ENCODE measurements at regions not wholly inside any gene's neighbourhood (a gene's known extent, or its start where the extent isn't known, plus 50 kb on each side); places are given as distances from the start of the nearest gene placed in this dataset.
"Not testable (repeated sequence)": the region's sequence is repeated elsewhere in the genome, so short reads cannot be mapped to it uniquely, and the experiment has no call there.

DNA sequence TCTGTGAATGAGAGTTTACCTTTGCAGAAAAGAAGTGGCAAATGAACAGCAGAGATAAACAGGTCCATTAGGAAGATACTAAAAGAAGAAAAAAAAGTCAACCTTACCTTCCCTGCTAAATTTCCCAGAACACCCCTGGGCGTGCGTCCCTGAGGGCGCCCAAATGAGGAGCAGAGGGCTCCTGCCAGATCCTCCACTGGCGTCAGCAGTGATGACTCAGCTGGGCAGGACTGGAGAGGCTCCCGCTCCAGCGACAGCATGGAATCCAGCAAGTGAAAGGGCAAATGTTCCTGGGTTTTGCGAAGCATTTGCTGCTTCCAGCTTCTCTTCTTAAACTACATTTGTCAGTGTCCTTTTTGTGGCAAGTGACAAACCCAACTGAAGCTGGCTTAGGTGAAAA lies 314.4 kb downstream of the ADGRD1 start:
- TF ChIP-seq POLR2A (IDR thresholded peaks at IDR 0.05): not testable (repeated sequence)
- TF ChIP-seq, protein P1, sequence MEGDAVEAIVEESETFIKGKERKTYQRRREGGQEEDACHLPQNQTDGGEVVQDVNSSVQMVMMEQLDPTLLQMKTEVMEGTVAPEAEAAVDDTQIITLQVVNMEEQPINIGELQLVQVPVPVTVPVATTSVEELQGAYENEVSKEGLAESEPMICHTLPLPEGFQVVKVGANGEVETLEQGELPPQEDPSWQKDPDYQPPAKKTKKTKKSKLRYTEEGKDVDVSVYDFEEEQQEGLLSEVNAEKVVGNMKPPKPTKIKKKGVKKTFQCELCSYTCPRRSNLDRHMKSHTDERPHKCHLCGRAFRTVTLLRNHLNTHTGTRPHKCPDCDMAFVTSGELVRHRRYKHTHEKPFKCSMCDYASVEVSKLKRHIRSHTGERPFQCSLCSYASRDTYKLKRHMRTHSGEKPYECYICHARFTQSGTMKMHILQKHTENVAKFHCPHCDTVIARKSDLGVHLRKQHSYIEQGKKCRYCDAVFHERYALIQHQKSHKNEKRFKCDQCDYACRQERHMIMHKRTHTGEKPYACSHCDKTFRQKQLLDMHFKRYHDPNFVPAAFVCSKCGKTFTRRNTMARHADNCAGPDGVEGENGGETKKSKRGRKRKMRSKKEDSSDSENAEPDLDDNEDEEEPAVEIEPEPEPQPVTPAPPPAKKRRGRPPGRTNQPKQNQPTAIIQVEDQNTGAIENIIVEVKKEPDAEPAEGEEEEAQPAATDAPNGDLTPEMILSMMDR (IDR thresholded peaks at IDR 0.05): not testable (repeated sequence)
